Left cardiac atrium (tissue), 4 donors: ENCODE measurements at regions not wholly inside any gene's neighbourhood (a gene's known extent, or its start where the extent isn't known, plus 50 kb on each side); places are given as distances from the start of the nearest gene placed in this dataset.
"Not testable (repeated sequence)": the region's sequence is repeated elsewhere in the genome, so short reads cannot be mapped to it uniquely, and the experiment has no call there.

Source experiments
- ATAC-seq, 2 donors: fragments of 200-7000 bp; cut with Tn5 transposase; one replicate each; pipeline ENCODE4 v1.9.1; 2020; ENCODE audit warnings: mild to moderate bottlenecking in 2 of 2, moderate library complexity in 2 of 2
- DNase-seq: peaks from one replicate; pipeline ENCODE4 v3.0.0-alpha.2; 2020
- intact Hi-C, 2 donors: fragments of 100-400 bp; cut with DNase I; formaldehyde crosslinking; loops; one replicate each; pipeline versions ENCODE4 v1.14.1 to v1.15.1; 2022 to 2023
- donor health status: DM: no; HTN: yes; CAD: no.
- donor health status: DM: no; HTN: yes; CAD: no; lungs with severe emphysema.
- donor health status: DM: yes; HTN: yes; CAD: no.
- donor health status: Dilated cardiomyopathy.

GRCh38 chrX:79026742-79027141, 81.6 kb downstream of the P2RY10 start:
- DNase-seq, ATAC-seq, intact Hi-C loops: not testable (repeated sequence)

- ATAC-seq: no peak
- intact Hi-C loops: no loop called here
- no peak for DNase-seq
These were observed 90.2 kb downstream of the P2RY10 start for GRCh38 chrX:79035421-79035820.

GRCh38 chrX:79036157-79036880, 91.1 kb downstream of the P2RY10 start:
- intact Hi-C loops: no loop called here
- DNase-seq (no peak), ATAC-seq (peak; percentile 27 to 32)

GRCh38 chrX:79065696-79066095, 78.8 kb upstream of the GPR174 start:
- intact Hi-C loops: no loop called here
- no peak for ATAC-seq
- no peak for DNase-seq

- intact Hi-C loops: no loop called here
- DNase-seq (no peak), ATAC-seq (no peak)
These were observed 66.4 kb upstream of the GPR174 start for GRCh38 chrX:79078114-79078513.

DNA sequence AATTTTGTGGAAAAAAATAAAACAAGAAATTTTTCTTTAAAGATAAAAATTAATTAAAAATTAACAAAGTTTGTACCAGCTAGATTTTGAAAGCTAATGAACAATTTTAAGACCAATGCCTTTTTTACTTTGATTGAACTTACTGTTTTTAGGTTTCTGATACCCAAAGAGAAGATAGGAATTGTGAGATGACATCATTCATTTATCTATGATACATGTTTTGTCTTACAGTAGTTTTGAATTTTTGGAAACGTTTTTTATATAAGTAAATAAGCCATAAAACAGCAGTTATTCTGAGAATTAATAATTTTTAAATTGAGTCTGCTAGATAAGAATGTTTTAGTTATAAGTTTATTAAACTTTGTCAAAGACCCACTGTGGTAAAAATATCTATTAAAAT, 65.0 kb upstream of the GPR174 start:
- ATAC-seq (no peak), DNase-seq (no peak)
- intact Hi-C loops: no loop called here

DNA sequence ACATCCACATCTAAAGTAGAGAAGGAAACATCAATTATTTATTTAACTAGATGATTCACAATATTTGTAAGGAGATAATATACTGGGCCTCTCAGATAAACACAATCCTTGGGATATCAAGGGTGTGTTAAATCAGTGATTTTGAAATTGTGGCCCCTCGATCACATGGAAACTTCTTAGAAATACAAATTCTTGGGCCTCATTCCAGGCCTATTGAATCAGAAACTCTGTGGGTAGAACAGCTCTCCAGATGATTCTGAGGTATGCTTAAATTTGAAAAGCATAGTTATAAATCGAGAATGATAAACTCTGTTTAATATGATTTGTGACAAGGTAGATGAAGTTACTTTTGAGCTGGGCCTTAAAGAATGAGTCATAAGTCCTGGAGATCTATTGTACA, 64.3 kb upstream of the GPR174 start:
- ATAC-seq (no peak), DNase-seq (no peak)
- intact Hi-C loops: loop anchor here in 1 of 2 donors (5.0 kb wide), 1 partner anchor 523 kb away; no protein-coding TSS in a partner anchor

DNA sequence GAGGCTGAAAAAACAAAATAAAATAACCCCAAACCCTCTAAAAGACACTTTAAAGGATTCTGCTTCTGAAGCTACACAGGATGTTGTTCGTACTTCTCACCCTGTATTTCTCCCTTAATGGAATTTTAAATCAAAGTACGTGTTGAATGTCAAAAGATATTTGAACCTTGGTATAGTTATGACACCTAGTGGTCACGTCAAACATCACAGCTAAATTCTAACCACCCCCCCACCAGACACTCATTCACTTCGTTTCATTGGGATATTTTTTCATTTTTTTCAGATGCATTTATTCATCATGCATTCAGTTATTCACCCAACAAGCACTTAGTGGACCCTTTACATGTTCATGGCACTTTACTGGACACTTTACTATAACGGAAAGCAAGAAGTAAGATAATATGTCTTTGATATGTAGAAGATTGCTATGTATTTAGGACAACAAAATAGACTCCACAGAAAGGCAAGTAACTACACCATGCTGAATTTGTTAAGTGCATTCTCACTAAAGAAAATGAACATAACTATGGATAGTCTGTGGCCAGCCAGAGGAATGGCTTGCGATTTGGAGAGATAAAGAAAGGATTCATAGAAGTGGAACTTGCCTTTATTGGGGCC, 62.5 kb upstream of the GPR174 start:
- peak in 1 of 2 donors; percentile 23 for ATAC-seq
- intact Hi-C loops: loop anchor here in 1 of 2 donors (5.0 kb wide), 1 partner anchor 525 kb away; no protein-coding TSS in a partner anchor

DNA sequence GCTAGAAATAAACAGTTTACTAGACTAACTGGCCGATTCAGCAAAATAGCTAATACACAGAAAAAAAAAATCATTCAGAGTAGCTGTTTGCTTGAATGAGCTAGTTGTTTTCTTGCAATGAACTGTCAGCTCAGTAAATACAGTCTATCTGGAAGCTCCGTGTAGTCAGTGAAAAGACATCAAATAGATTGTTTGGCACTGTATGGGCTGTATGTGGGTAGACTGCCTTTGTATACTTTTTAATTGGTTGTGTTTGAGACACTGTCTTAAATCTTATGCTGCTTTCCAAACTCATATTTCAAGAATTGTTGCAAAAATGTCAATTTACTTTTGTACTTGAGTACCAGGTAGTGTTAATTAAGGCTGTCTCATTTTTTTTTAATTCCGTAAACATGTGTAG, 61.6 kb upstream of the GPR174 start:
- ATAC-seq (no peak), DNase-seq (no peak)
- intact Hi-C loops: loop anchor here in 1 of 2 donors (5.0 kb wide), 1 partner anchor 526 kb away; no protein-coding TSS in a partner anchor

More for the DNA sequence above, 62.5 kb upstream of the GPR174 start:
- DNase-seq: no peak

DNA sequence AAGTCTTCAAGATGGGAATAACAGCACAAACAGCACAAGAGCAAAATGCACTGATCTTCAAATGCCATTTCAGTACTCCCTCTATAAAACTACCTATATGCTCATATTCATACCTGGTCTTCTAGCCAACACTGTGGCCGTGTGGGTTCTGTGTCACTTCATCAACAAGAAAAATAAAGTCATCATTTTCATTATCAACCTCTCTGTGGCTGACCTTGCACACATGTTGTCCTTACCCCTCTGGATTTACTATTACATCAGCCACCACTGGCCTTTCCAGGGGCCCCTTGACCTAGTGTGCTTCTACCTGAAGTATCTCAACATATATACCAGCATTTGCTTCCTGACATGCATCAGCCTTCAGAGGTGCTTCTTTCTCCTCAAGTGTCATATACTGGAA, 59.6 kb upstream of the GPR174 start:
- intact Hi-C loops: loop anchor here in 1 of 2 donors (5.0 kb wide), 1 partner anchor 528 kb away; no protein-coding TSS in a partner anchor
- DNase-seq (no peak), ATAC-seq (no peak)

GRCh38 chrX:79089896-79090584, 54.4 kb upstream of the GPR174 start:
- intact Hi-C loops: no loop called here
- ATAC-seq: no peak

GRCh38 chrX:79094075-79094832, 50.2 kb upstream of the GPR174 start:
- intact Hi-C loops: no loop called here
- DNase-seq (no peak), ATAC-seq (no peak)

More at GRCh38 chrX:79089896-79090584, 54.4 kb upstream of the GPR174 start:
- no peak for DNase-seq
